ENCODE measurements at regions not wholly inside any gene's neighbourhood (a gene's known extent, or its start where the extent isn't known, plus 50 kb on each side); places are given as distances from the start of the nearest gene placed in this dataset.
"Not testable (repeated sequence)": the region's sequence is repeated elsewhere in the genome, so short reads cannot be mapped to it uniquely, and the experiment has no call there.

GRCh38 chr16:17032332-17032731, 438.4 kb downstream of the XYLT1 start:
- TF ChIP-seq CTCF (IDR thresholded peaks at IDR 0.05; ENCODE audit: low read depth, low read length): no peak
- no peak overlapping the region for H3K4me3 ChIP-seq (replicated peaks in 1 of 2; ENCODE audit: low read depth in 2 of 2, low read length in 2 of 2)
- no peak for DNase-seq (ENCODE audit: low read depth in 2 of 2)

GRCh38 chr16:17034477-17035252, 436.1 kb downstream of the XYLT1 start:
- no peak for DNase-seq (ENCODE audit: low read depth in 2 of 2)
- TF ChIP-seq CTCF (IDR thresholded peaks at IDR 0.05; ENCODE audit: low read depth, low read length): no peak
- no peak overlapping the region for H3K4me3 ChIP-seq (replicated peaks in 1 of 2; ENCODE audit: low read depth in 2 of 2, low read length in 2 of 2)

GRCh38 chr16:17037499-17037898, 433.3 kb downstream of the XYLT1 start:
- TF ChIP-seq CTCF (IDR thresholded peaks at IDR 0.05; ENCODE audit: low read depth, low read length): no peak
- no peak overlapping the region for H3K4me3 ChIP-seq (replicated peaks in 1 of 2; ENCODE audit: low read depth in 2 of 2, low read length in 2 of 2)
- DNase-seq (ENCODE audit: low read depth in 2 of 2): no peak

- TF ChIP-seq CTCF (IDR thresholded peaks at IDR 0.05; ENCODE audit: low read depth, low read length): no peak
- DNase-seq (ENCODE audit: low read depth in 2 of 2): no peak
- no peak overlapping the region for H3K4me3 ChIP-seq (replicated peaks in 1 of 2; ENCODE audit: low read depth in 2 of 2, low read length in 2 of 2)
Measured at GRCh38 chr16:17038415-17038814, 432.3 kb downstream of the XYLT1 start.

GRCh38 chr16:17049109-17049508, 421.7 kb downstream of the XYLT1 start:
- H3K4me3 ChIP-seq (replicated peaks in 1 of 2; ENCODE audit: low read depth in 2 of 2, low read length in 2 of 2); DNase-seq (ENCODE audit: low read depth in 2 of 2): not testable (repeated sequence)

- no peak for TF ChIP-seq CTCF (IDR thresholded peaks at IDR 0.05; ENCODE audit: low read depth, low read length)
- H3K4me3 ChIP-seq (replicated peaks in 1 of 2; ENCODE audit: low read depth in 2 of 2, low read length in 2 of 2): no peak overlapping the region
- DNase-seq (ENCODE audit: low read depth in 2 of 2): no peak
Measured at GRCh38 chr16:17050468-17050867, 420.3 kb downstream of the XYLT1 start.
